Neural progenitor cell (in vitro differentiated cells): ENCODE measurements at regions not wholly inside any gene's neighbourhood (a gene's known extent, or its start where the extent isn't known, plus 50 kb on each side); places are given as distances from the start of the nearest gene placed in this dataset.

Experiments used
- EZH2 ChIP-seq: fragments of 200-600 bp; sonication (generic); IDR thresholded peaks from 2 replicates; pipeline ENCODE4 v1.6.1; 2017; ENCODE audit warnings: antibody characterized with exemption, mild to moderate bottlenecking, moderate library complexity
- EZH2phosphoT487 ChIP-seq: fragments of 200-600 bp; sonication (generic); IDR thresholded peaks from 2 replicates; pipeline ENCODE4 v1.6.1; 2017; ENCODE audit warnings: antibody characterized with exemption
- TF ChIP-seq, protein P1 (sequence below): fragments of 200-600 bp; sonication (generic); IDR thresholded peaks from 2 replicates; pipeline ENCODE4 v1.5.1; 2017; ENCODE audit warnings: antibody characterized with exemption, mild to moderate bottlenecking

DNA sequence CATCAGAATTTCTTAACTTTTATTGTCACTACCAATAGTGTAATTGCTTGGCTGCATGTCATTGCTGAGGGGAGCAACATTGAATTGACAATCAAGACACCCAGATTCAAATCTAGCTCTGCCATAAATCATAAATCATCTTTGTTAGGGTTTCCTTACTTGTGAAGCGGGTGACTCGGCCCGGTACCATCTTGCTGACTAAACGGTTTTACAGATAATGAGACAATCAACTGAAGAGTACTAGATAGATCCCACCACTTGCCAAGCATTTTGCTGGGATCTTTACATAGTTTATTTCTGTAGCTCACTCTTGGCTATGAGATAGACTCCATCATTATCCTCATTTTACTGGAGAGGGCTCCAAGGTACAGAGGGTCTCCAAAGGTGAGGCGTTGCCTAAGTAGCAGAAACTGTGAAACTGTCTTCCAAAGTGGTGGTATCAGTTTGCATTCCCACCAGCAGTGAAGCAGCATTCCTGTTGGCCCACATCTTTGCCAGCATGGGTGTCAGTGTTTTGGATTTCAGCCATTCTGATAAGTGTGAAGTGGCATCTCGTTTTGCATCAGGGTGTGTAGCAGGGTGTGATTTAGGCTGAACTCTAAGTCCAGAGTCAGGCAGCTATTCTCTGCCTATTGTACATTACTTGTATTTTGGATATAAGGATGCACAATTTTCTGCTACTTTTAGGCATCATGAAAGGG, 168.7 kb upstream of the BMPER start:
- TF ChIP-seq, protein P1, sequence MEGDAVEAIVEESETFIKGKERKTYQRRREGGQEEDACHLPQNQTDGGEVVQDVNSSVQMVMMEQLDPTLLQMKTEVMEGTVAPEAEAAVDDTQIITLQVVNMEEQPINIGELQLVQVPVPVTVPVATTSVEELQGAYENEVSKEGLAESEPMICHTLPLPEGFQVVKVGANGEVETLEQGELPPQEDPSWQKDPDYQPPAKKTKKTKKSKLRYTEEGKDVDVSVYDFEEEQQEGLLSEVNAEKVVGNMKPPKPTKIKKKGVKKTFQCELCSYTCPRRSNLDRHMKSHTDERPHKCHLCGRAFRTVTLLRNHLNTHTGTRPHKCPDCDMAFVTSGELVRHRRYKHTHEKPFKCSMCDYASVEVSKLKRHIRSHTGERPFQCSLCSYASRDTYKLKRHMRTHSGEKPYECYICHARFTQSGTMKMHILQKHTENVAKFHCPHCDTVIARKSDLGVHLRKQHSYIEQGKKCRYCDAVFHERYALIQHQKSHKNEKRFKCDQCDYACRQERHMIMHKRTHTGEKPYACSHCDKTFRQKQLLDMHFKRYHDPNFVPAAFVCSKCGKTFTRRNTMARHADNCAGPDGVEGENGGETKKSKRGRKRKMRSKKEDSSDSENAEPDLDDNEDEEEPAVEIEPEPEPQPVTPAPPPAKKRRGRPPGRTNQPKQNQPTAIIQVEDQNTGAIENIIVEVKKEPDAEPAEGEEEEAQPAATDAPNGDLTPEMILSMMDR = no peak
- TF ChIP-seq EZH2phosphoT487 (no peak), EZH2 (no peak)
